Astrocyte of the spinal cord (primary cell): ENCODE measurements at regions not wholly inside any gene's neighbourhood (a gene's known extent, or its start where the extent isn't known, plus 50 kb on each side); places are given as distances from the start of the nearest gene placed in this dataset.

ENCODE experiments used
- DNase-seq: peaks from one replicate; pipeline ENCODE4 v3.0.0; 2011; ENCODE audit warnings: low read depth, low spot score
- H3K4me3 ChIP-seq: 2 replicates; pipeline ENCODE4 v1.5.1; 2011; ENCODE audit warnings: low read depth, mild to moderate bottlenecking, low read length, moderate library complexity
- CTCF ChIP-seq: IDR thresholded peaks from 2 replicates; pipeline ENCODE4 v1.5.1; 2012; ENCODE audit warnings: low read depth, mild to moderate bottlenecking, low read length, inconsistent platforms
- in situ Hi-C: cut with HindIII; loops from 2 replicates; pipeline ENCODE4 v1.10.0; 2017; ENCODE audit warnings: low sequenced_read_pairs

DNA sequence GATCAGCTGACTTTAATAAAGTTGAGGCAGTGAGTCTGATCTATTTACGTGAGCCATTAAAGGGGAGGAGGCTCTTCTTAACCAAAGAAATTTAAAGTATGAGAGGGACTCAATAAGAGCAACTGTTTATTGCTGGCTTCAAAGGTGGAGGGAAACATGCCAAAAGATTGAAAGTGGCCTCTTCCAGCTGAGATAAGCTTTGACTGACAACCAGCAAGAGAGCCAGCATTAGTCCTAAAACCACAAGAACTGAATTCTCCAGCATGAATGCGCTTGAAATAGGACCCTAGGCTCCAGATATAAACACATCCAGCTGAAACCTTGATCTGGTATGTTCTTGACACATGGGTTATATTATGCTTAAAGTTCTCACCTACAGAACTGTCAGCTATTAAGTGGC lies 123.1 kb upstream of the GJE1 start:
- peak; percentile 57 for DNase-seq
- in situ Hi-C loops: no loop called here
- no peak overlapping the region for H3K4me3 ChIP-seq
- no peak for TF ChIP-seq CTCF

DNA sequence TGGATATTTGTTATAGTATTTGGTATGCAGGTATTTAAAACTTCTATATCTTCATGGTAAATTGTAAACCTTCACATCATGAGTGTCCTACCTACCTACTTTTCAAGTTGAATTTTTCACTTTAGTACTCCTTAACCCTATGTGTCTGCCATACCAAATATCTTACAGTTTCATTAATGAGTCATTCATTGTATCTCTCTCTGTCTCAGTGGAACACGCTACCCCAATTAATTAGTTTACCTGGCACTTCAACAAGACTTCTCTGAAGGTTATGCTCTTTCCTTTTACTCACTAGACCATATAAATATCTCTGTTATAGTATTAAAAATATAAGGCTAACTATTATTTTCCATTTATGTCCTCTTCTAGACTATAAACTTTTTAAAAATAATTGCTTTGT lies 123.9 kb upstream of the GJE1 start:
- no peak for DNase-seq
- H3K4me3 ChIP-seq: no peak overlapping the region
- in situ Hi-C loops: no loop called here
- no peak for TF ChIP-seq CTCF

DNA sequence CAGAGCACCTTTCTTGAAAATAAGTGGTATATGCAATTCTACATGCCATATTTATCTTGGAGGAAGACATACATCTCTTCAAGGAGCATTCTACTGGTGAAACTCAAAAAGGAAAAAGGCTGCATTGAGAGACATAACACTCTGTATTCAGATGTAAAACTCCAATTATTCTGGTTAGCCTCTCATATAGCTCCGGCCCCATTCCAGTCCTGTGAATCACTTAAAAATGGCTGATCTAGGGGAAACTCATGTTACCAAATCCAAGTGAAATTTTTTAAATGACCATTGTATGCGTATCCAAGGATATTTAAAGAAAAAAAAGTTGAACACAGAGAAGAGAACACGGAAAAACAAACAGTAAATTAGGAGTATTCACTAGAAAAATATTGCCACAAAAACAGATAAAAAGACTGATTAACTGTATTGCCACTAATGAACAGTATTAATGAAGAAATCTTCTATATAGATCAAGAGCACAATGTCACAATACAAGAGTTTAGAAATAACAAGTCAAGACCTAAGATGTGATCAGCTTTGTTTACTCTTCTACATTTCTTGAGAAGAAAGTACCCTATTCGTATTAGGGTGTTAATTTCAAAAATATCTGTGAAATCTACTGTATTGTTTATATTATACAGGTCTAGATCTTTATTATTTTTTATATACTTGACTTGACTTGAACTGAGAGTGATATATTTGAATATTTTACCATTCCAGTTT lies 124.5 kb upstream of the GJE1 start:
- H3K4me3 ChIP-seq: no peak overlapping the region
- no peak for TF ChIP-seq CTCF
- in situ Hi-C loops: no loop called here
- no peak for DNase-seq

GRCh38 chr6:142005021-142005420 lies 127.7 kb upstream of the GJE1 start:
- in situ Hi-C loops: no loop called here
- no peak overlapping the region for H3K4me3 ChIP-seq
- DNase-seq: no peak
- TF ChIP-seq CTCF: no peak

DNA sequence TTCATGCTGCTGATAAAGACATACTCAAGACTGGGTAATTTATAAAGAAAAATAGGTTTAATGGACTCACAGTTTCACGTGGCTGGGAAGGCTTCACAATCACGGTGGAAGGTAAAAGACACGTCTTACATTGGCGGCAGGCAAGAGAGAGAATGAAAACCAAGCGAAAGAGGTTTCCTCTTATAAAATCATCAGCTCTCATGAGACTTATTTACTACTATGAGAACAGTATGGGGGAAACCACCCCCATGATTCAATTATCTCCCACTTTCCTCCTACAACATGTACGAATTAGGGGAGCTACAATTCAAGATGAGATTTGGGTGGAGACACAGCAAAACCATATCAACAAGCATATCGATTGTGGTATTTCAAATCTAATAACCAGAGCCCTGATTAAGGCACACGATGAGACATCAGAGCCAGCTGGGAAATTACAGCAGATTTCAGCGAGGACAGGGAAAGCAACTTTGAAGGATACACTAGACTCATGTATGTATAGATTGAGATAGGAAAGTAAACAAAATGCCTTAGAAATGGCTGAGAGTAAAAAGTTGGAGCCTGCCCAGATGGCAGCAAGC lies 129.8 kb upstream of the GJE1 start:
- no peak for TF ChIP-seq CTCF
- no peak for DNase-seq
- no peak overlapping the region for H3K4me3 ChIP-seq
- in situ Hi-C loops: no loop called here

DNA sequence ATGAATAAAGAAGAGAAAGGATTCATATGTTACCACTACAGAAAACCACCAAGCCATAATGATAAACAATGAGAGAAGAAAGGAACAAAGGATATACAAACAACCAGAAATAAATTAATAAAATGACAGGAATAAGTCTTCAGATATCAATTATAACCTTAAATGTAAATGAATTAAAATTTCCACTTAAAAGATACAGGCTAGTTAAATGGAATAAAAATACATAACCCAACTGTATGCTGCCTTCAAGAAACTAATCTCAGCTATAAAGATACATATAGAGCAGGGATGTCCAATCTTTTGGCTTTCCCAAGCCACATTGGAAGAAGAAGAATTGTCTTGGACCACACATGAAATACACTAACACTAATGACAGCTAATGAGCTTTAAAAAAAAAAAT lies 135.9 kb upstream of the GJE1 start:
- DNase-seq: no peak
- H3K4me3 ChIP-seq: no peak overlapping the region
- in situ Hi-C loops: no loop called here
- no peak for TF ChIP-seq CTCF

GRCh38 chr6:141992109-141992508 lies 140.6 kb upstream of the GJE1 start:
- TF ChIP-seq CTCF: no peak
- DNase-seq: no peak
- in situ Hi-C loops: no loop called here
- H3K4me3 ChIP-seq: no peak overlapping the region
